ENCODE measurements at regions not wholly inside any gene's neighbourhood (a gene's known extent, or its start where the extent isn't known, plus 50 kb on each side); places are given as distances from the start of the nearest gene placed in this dataset.

GRCh38 chr13:82758044-82758443 is 1124.2 kb downstream of the SLITRK1 start:
- TF ChIP-seq EP300 (IDR thresholded peaks at IDR 0.05) (no peak), CTCF (IDR thresholded peaks at IDR 0.05) (no peak), POLR2AphosphoS5 (IDR thresholded peaks at IDR 0.05) (no peak)

All from sigmoid colon (tissue), 4 donors.